ENCODE measurements at regions not wholly inside any gene's neighbourhood (a gene's known extent, or its start where the extent isn't known, plus 50 kb on each side); places are given as distances from the start of the nearest gene placed in this dataset.
A peak's percentile ranks its signal among the peaks of the same experiment; 100 is the strongest.

DNA sequence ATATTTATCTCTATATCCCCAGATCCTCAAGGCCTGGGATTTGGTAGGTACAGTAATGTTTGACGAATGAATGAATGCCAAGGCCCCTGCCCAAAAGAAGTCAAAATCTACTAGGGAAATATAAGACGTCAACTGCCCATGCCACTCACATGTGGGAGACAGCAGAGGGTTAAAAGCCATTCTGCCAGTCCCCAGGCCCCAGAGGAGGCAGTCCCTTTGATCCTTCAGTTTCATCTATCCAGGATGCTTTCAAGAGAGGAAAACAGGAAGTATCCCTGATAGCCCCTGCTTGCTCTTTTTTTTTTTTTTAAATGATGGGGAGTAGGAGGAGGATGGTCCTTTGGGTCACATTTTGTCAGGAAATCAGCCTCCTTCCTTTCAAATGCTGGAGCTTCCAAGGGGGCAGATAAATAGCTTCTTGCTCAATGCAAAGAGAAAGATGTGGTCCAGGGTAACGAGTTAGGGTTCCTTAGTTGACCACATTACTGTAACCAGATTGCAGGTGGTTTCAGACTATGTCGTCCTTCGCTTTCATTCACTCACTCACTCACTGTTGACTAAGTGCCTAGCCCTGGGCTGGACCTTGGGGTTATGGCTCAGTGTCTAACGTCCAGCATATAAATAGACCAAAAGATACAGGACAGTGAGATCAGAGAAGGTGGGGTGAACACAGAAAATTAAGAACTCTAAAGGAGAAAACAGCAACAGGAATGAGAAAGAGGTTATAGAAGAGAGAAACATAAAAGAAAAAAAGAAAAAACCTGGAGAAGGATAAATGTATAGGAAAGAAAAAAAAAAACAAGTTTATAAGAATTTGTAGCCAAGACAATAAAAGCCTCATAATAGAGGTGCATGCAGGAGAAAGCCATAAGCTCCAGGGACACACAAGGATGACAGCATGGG, 64.6 kb upstream of the PIM1 start:
- H3K4me1 ChIP-seq (ENCODE audit: control insufficient read depth, insufficient read depth, low read length) = peaks cover 23% of the 10 kb centered on the region
- no peaks in the 10 kb centered on the region for H3K36me3 ChIP-seq (ENCODE audit: control insufficient read depth, insufficient read depth, low read length)
- TF ChIP-seq, protein P1, sequence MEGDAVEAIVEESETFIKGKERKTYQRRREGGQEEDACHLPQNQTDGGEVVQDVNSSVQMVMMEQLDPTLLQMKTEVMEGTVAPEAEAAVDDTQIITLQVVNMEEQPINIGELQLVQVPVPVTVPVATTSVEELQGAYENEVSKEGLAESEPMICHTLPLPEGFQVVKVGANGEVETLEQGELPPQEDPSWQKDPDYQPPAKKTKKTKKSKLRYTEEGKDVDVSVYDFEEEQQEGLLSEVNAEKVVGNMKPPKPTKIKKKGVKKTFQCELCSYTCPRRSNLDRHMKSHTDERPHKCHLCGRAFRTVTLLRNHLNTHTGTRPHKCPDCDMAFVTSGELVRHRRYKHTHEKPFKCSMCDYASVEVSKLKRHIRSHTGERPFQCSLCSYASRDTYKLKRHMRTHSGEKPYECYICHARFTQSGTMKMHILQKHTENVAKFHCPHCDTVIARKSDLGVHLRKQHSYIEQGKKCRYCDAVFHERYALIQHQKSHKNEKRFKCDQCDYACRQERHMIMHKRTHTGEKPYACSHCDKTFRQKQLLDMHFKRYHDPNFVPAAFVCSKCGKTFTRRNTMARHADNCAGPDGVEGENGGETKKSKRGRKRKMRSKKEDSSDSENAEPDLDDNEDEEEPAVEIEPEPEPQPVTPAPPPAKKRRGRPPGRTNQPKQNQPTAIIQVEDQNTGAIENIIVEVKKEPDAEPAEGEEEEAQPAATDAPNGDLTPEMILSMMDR (IDR thresholded peaks at IDR 0.05) = no peak
- WGBS (ENCODE audit: insufficient coverage) = 62% methylated on average over 6 of the region's 6 CpGs
- Mint-ChIP-seq H3K27me3 (ENCODE audit: low read depth in 2 of 2) (no peaks in the 10 kb centered on the region), H3K36me3 (no peaks in the 10 kb centered on the region), H3K27ac (peak overlapping the region in 1 of 2 donors; percentile 10), H3K4me3 (no peak overlapping the region), H3K4me1 (peaks cover 22 to 25% of the 10 kb centered on the region in 2 donors), H3K9me3 (no peaks in the 10 kb centered on the region)
- no peak overlapping the region for H3K4me3 ChIP-seq (ENCODE audit: low read length)
- intact Hi-C loops (cut with micrococcal nuclease) = no loop called here
- H3K27ac ChIP-seq (ENCODE audit: low read length) = no peak overlapping the region
- no peak for DNase-seq
- no peak for ATAC-seq
- H3K27me3 ChIP-seq (ENCODE audit: control insufficient read depth, insufficient read depth, low read length) = no peaks in the 10 kb centered on the region
- no peaks in the 10 kb centered on the region for H3K9me3 ChIP-seq (ENCODE audit: control insufficient read depth, insufficient read depth, low read length)

- H3K4me1 Mint-ChIP-seq = peaks cover 22 to 25% of the 10 kb centered on the region in 2 donors
- intact Hi-C loops (cut with micrococcal nuclease) = no loop called here
These were observed 63.9 kb upstream of the PIM1 start for GRCh38 chr6:37106051-37106363.

GRCh38 chr6:37106554-37106953, 63.4 kb upstream of the PIM1 start:
- Mint-ChIP-seq H3K4me3 (no peak overlapping the region), H3K36me3 (no peaks in the 10 kb centered on the region)

More at GRCh38 chr6:37106051-37106363, 63.9 kb upstream of the PIM1 start:
- no peak overlapping the region for H3K27ac Mint-ChIP-seq
- H3K27ac ChIP-seq (ENCODE audit: low read length) = no peak overlapping the region
- no peaks in the 10 kb centered on the region for H3K36me3 ChIP-seq (ENCODE audit: control insufficient read depth, insufficient read depth, low read length)
- H3K4me1 ChIP-seq (ENCODE audit: control insufficient read depth, insufficient read depth, low read length) = peaks cover 23% of the 10 kb centered on the region
- no peaks in the 10 kb centered on the region for H3K27me3 Mint-ChIP-seq (ENCODE audit: low read depth in 2 of 2)
- DNase-seq = no peak
- H3K9me3 ChIP-seq (ENCODE audit: control insufficient read depth, insufficient read depth, low read length) = no peaks in the 10 kb centered on the region
- H3K36me3 Mint-ChIP-seq = no peaks in the 10 kb centered on the region
- no peak overlapping the region for H3K4me3 ChIP-seq (ENCODE audit: low read length)
- H3K4me3 Mint-ChIP-seq = no peak overlapping the region
- ATAC-seq = no peak
- H3K27me3 ChIP-seq (ENCODE audit: control insufficient read depth, insufficient read depth, low read length) = no peaks in the 10 kb centered on the region
- no peaks in the 10 kb centered on the region for H3K9me3 Mint-ChIP-seq
- TF ChIP-seq, protein P1 (IDR thresholded peaks at IDR 0.05) = no peak

More at GRCh38 chr6:37106554-37106953, 63.4 kb upstream of the PIM1 start:
- 100% methylated on average over 4 of the region's 8 CpGs for WGBS (ENCODE audit: insufficient coverage)
- H3K27me3 ChIP-seq (ENCODE audit: control insufficient read depth, insufficient read depth, low read length) = no peaks in the 10 kb centered on the region
- H3K27ac Mint-ChIP-seq = no peak overlapping the region
- no peaks in the 10 kb centered on the region for H3K9me3 Mint-ChIP-seq
- intact Hi-C loops (cut with micrococcal nuclease) = no loop called here
- TF ChIP-seq, protein P1 (IDR thresholded peaks at IDR 0.05) = no peak
- H3K27me3 Mint-ChIP-seq (ENCODE audit: low read depth in 2 of 2) = no peaks in the 10 kb centered on the region
- no peaks in the 10 kb centered on the region for H3K9me3 ChIP-seq (ENCODE audit: control insufficient read depth, insufficient read depth, low read length)
- H3K27ac ChIP-seq (ENCODE audit: low read length) = no peak overlapping the region
- H3K4me3 ChIP-seq (ENCODE audit: low read length) = no peak overlapping the region
- peaks cover 22 to 25% of the 10 kb centered on the region in 2 donors for H3K4me1 Mint-ChIP-seq
- peaks cover 23% of the 10 kb centered on the region for H3K4me1 ChIP-seq (ENCODE audit: control insufficient read depth, insufficient read depth, low read length)
- DNase-seq (no peak), ATAC-seq (no peak)
- H3K36me3 ChIP-seq (ENCODE audit: control insufficient read depth, insufficient read depth, low read length) = no peaks in the 10 kb centered on the region
